ENCODE measurements at regions not wholly inside any gene's neighbourhood (a gene's known extent, or its start where the extent isn't known, plus 50 kb on each side); places are given as distances from the start of the nearest gene placed in this dataset.

DNA sequence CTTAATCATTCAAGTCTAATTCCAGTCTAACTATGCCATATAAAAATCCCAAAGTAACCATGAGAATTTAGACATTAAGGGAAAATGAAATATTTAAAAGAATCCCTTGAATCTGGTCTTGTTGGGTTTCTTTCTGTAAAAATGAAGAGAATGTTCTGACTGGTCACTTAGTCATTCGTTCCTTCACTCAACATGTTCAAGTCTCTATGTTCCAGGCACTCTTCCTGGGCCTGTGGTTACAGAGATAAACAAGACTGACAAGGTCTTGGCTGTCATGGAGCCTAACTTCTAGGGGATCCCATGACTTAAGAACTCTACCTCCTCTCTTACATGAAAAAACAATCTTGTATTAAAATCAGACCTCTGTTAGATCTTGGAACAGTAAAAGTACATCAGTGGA is 638.6 kb upstream of the TBL1XR1 start:
- Histone ChIP-seq H3K4me1 (ENCODE audit: insufficient read depth, low read length) (no peaks in the 10 kb centered on the region), H3K36me3 (ENCODE audit: insufficient read depth, low read length) (no peaks in the 10 kb centered on the region), H3K27me3 (ENCODE audit: insufficient read depth, low read length, poor library complexity, severe bottlenecking) (no peaks in the 10 kb centered on the region), H3K9me3 (ENCODE audit: low read length) (no peaks in the 10 kb centered on the region), H3K4me3 (ENCODE audit: low read length) (no peak overlapping the region), H3K27ac (ENCODE audit: low read depth, low read length) (no peak overlapping the region)
- POLR2A ChIA-PET, result no interaction called here
- CTCF ChIA-PET, result no interaction called here
- H3K9me3 Mint-ChIP-seq, result peaks cover 0 to 2% (median 0%) of the 10 kb centered on the region in 5 donors
- peaks cover 0 to 7% (median 2%) of the 10 kb centered on the region in 3 donors for H3K4me1 Mint-ChIP-seq
- no peak for DNase-seq
- H3K27me3 Mint-ChIP-seq, result no peaks in the 10 kb centered on the region
- no peak overlapping the region for H3K4me3 Mint-ChIP-seq
- H3K27ac Mint-ChIP-seq, result no peak overlapping the region
- no peaks in the 10 kb centered on the region for H3K36me3 Mint-ChIP-seq

DNA sequence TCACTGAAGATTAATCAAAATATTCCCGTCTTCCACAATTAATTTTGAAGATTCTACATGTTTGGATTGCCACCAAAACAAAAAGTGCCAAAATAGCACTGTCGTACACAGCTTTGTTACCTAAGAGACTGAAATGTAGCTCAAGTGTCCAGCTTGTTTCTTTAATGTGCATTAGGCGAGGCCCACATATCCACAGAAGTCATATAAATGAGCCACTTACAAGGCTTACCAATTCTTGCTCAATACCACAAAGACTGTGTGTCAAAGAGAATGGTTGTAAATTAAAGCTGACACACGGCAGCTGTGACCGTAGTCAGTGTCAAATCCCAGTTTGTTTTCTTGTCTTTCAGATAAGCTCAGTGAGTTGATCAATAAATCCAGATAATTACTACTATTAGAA is 639.4 kb upstream of the TBL1XR1 start:
- Mint-ChIP-seq H3K27ac (no peak overlapping the region), H3K4me3 (no peak overlapping the region), H3K27me3 (no peaks in the 10 kb centered on the region), H3K36me3 (no peaks in the 10 kb centered on the region), H3K9me3 (peaks cover 0 to 2% (median 0%) of the 10 kb centered on the region in 5 donors), H3K4me1 (peaks cover 0 to 7% (median 2%) of the 10 kb centered on the region in 3 donors)
- Histone ChIP-seq H3K4me3 (ENCODE audit: low read length) (no peak overlapping the region), H3K4me1 (ENCODE audit: insufficient read depth, low read length) (no peaks in the 10 kb centered on the region), H3K27me3 (ENCODE audit: insufficient read depth, low read length, poor library complexity, severe bottlenecking) (no peaks in the 10 kb centered on the region), H3K36me3 (ENCODE audit: insufficient read depth, low read length) (no peaks in the 10 kb centered on the region), H3K27ac (ENCODE audit: low read depth, low read length) (no peak overlapping the region), H3K9me3 (ENCODE audit: low read length) (no peaks in the 10 kb centered on the region)
- DNase-seq, result no peak
- CTCF ChIA-PET, result no interaction called here
- POLR2A ChIA-PET, result no interaction called here

DNA sequence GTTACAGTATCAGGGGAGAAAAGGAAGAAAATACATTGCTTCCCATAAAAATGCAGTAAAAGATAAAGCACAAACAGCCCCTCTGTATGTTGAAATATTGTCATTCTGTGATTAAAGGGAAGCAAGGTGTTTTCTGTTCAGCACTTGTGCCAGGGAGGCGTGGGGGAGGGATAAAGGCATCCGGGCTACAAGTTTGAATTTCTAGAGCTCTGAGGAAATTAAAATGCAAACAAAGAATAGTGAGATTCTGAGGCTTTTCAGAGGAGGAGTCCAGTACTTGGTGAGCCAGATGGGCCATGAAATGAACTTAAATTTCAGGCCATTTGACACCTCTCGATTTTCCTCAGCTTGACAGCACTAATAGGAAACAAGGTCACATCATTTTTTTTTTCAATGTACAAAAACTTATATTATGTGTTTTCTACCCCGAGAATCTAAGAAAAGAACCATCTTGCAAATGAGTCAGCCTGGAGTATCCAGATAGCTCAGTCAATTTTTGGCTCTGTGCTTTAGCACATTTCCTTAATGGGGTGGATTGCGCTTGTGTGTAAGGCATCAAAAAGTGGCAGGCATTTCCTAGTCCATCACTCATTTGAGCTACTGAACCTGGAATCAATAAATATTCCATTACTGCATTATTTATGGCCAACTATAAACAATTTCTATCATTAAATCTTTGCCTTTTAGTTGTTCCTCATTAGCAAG is 640.8 kb upstream of the TBL1XR1 start:
- Histone ChIP-seq H3K27ac (ENCODE audit: low read depth, low read length) (no peak overlapping the region), H3K27me3 (ENCODE audit: insufficient read depth, low read length, poor library complexity, severe bottlenecking) (no peaks in the 10 kb centered on the region), H3K36me3 (ENCODE audit: insufficient read depth, low read length) (no peaks in the 10 kb centered on the region), H3K4me3 (ENCODE audit: low read length) (no peak overlapping the region), H3K9me3 (ENCODE audit: low read length) (no peaks in the 10 kb centered on the region), H3K4me1 (ENCODE audit: insufficient read depth, low read length) (no peaks in the 10 kb centered on the region)
- no peak for DNase-seq
- CTCF ChIA-PET, result interaction anchor here (0.5 kb wide), 1 partner anchor 438 kb away, joined by 3 read pairs; no protein-coding TSS in a partner anchor
- H3K4me3 Mint-ChIP-seq, result no peak overlapping the region
- POLR2A ChIA-PET, result no interaction called here
- peaks cover 0 to 5% (median 2%) of the 10 kb centered on the region in 3 donors for H3K4me1 Mint-ChIP-seq
- no peak overlapping the region for H3K27ac Mint-ChIP-seq
- H3K9me3 Mint-ChIP-seq, result peaks cover 0 to 2% (median 0%) of the 10 kb centered on the region in 5 donors
- no peaks in the 10 kb centered on the region for H3K36me3 Mint-ChIP-seq
- no peaks in the 10 kb centered on the region for H3K27me3 Mint-ChIP-seq

DNA sequence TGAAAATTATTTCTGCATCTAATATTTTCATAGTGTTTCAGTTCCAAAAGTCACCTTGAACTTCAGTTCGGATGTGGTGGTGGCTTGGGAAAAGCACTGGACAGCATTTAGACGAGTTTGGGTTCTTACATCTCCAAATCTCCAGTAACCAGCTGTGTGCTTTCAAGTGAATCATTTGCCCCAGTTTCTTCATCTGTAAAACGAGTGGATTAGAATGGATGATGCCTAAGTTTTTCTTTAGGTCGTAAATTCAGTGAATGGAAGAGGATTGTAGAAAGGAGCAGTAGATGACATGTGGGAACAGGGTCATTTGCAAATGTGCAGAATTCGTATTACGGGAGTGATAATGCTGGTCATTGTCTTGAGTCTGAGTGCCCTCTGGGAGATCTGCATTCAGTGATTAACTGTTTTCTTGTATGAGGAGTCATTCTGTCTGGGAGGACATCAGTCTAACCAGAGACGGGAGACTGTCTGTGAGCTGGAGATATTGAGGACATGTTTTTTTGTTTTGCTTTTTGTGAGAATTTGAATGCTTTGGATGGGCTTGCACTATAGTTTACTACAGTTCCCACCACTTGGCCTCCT is 641.6 kb upstream of the TBL1XR1 start:
- POLR2A ChIA-PET, result no interaction called here
- CTCF ChIA-PET, result no interaction called here
- no peaks in the 10 kb centered on the region for H3K36me3 ChIP-seq (ENCODE audit: insufficient read depth, low read length)
- no peaks in the 10 kb centered on the region for H3K4me1 ChIP-seq (ENCODE audit: insufficient read depth, low read length)
- no peak overlapping the region for H3K27ac Mint-ChIP-seq
- H3K4me1 Mint-ChIP-seq, result no peaks in the 10 kb centered on the region
- no peaks in the 10 kb centered on the region for H3K27me3 Mint-ChIP-seq
- no peak overlapping the region for H3K4me3 Mint-ChIP-seq
- H3K27ac ChIP-seq (ENCODE audit: low read depth, low read length), result no peak overlapping the region
- no peaks in the 10 kb centered on the region for H3K9me3 ChIP-seq (ENCODE audit: low read length)
- no peak for DNase-seq
- peaks cover 0 to 2% (median 0%) of the 10 kb centered on the region in 5 donors for H3K9me3 Mint-ChIP-seq
- no peaks in the 10 kb centered on the region for H3K36me3 Mint-ChIP-seq
- no peak overlapping the region for H3K4me3 ChIP-seq (ENCODE audit: low read length)
- no peaks in the 10 kb centered on the region for H3K27me3 ChIP-seq (ENCODE audit: insufficient read depth, low read length, poor library complexity, severe bottlenecking)

DNA sequence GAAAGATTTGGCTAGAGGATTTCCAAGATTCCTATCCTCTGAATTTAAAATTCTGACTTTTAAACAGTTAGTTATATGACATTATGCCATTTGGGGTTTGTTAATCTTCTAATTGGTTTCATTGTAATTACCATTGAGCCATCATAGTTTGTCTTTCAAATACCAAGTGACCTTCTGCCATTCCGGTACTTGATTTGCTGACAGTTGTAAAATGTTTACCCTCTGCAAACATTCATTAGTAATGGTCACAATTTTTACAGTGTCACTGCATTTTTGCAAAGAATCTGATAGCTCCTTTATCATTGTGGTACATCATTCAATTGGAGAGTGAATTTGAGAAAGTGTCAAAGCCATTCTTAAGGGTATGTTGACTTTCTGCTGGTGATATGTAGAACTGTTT is 645.0 kb upstream of the TBL1XR1 start:
- Histone ChIP-seq H3K4me1 (ENCODE audit: insufficient read depth, low read length) (no peaks in the 10 kb centered on the region), H3K36me3 (ENCODE audit: insufficient read depth, low read length) (no peaks in the 10 kb centered on the region), H3K9me3 (ENCODE audit: low read length) (no peaks in the 10 kb centered on the region), H3K27ac (ENCODE audit: low read depth, low read length) (no peak overlapping the region), H3K4me3 (ENCODE audit: low read length) (no peak overlapping the region), H3K27me3 (ENCODE audit: insufficient read depth, low read length, poor library complexity, severe bottlenecking) (no peaks in the 10 kb centered on the region)
- no peaks in the 10 kb centered on the region for H3K4me1 Mint-ChIP-seq
- no peak overlapping the region for H3K27ac Mint-ChIP-seq
- H3K4me3 Mint-ChIP-seq, result no peak overlapping the region
- CTCF ChIA-PET, result interaction anchor here (1.1 kb wide), 1 partner anchor 28 kb away, joined by 3 read pairs; no protein-coding TSS in a partner anchor
- H3K36me3 Mint-ChIP-seq, result no peaks in the 10 kb centered on the region
- peaks cover 0 to 2% of the 10 kb centered on the region in 2 donors for H3K27me3 Mint-ChIP-seq
- peaks cover 0 to 2% (median 0%) of the 10 kb centered on the region in 5 donors for H3K9me3 Mint-ChIP-seq
- POLR2A ChIA-PET, result no interaction called here
- DNase-seq, result no peak

DNA sequence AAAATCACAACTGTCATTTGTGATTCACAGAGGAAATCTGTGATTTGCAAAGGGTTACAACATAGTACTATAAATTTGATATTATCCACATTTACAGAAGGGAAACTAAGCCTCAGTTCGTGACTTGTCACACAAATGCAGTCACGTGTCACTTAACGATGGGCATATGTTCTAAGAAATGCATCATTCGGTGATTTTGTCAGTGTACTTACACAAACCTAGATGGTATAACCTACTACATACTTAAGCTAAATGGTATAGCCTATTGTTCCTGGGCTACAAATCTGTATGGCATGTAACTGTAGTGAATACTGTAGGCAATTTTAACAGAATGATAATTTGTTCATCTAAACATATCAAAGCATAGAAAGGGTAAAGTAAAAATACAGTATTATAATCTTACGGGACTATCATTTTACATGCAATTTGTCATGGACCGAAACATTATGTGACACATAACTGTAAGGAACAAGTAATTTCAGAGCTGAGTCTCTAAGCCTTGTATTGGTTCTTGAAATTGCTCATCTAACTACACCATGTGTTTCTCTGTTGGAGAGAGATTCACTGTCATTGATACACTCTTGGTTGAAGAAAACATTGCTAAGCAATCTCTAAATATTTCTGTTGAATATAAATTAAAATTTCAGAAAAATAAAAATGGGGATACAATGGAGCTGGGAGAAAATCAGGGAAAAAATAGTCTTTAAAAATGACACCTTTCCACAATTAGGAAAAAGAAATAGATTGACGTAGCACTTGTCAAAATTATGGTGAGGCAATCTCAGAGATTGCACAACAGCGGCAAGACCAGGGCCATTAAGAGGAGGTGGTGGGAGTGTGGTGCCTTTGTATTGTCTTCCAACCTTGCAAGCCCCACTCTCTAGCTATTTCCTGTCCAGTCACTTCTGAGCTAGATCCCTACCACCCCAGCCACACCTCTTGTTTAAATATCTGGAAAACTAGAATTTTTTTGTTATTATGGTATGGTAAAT is 645.8 kb upstream of the TBL1XR1 start:
- Mint-ChIP-seq H3K9me3 (no peaks in the 10 kb centered on the region), H3K27ac (no peak overlapping the region), H3K4me1 (no peaks in the 10 kb centered on the region), H3K36me3 (no peaks in the 10 kb centered on the region), H3K4me3 (no peak overlapping the region), H3K27me3 (peaks cover 0 to 2% of the 10 kb centered on the region in 2 donors)
- H3K4me1 ChIP-seq (ENCODE audit: insufficient read depth, low read length), result no peaks in the 10 kb centered on the region
- no peaks in the 10 kb centered on the region for H3K27me3 ChIP-seq (ENCODE audit: insufficient read depth, low read length, poor library complexity, severe bottlenecking)
- ChIA-PET POLR2A (no interaction called here), CTCF (interaction anchor here (1.1 kb wide), 1 partner anchor 29 kb away, joined by 3 read pairs; no protein-coding TSS in a partner anchor)
- no peak for DNase-seq
- no peaks in the 10 kb centered on the region for H3K9me3 ChIP-seq (ENCODE audit: low read length)
- no peaks in the 10 kb centered on the region for H3K36me3 ChIP-seq (ENCODE audit: insufficient read depth, low read length)
- H3K27ac ChIP-seq (ENCODE audit: low read depth, low read length), result no peak overlapping the region
- H3K4me3 ChIP-seq (ENCODE audit: low read length), result no peak overlapping the region

DNA sequence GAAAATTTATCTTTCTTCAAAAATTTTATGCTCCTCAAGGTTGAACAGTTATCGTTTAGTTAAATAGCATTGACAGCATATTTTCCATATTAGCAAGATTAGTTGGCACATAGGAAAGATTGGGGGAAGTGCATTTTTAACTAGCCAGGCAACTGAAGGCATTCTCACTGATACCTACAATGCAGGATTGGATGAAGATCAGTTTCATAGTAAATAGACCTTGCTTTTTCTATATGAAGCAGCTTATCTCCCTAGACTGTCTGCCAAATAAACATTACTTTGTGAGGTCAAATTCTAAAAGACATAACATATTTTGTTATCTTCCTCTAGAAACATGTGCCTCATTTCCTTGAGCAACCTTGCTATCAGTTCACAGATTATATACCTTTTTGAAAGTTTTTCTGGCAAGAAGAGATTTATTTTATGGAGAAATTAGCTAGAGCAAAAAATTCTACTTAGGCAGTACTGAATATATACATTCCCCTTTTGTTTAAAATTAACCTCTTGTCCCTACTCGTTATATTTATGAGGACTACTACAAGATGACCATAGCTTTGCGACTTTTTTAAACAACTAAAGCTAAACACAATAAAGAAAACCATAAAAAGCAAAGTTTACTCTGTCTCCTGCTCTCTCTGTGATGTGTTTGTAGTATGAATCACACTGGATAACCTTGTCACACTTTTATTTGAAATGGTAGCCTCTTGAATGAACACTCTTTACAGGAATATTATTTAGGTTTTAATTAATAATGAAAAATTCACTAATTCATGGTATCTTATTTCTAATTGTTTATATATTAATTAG is 654.9 kb upstream of the TBL1XR1 start:
- no peak for DNase-seq
- POLR2A ChIA-PET, result no interaction called here
- no peak overlapping the region for H3K4me3 ChIP-seq (ENCODE audit: low read length)
- H3K27ac ChIP-seq (ENCODE audit: low read depth, low read length), result no peak overlapping the region
- H3K4me1 ChIP-seq (ENCODE audit: insufficient read depth, low read length), result no peaks in the 10 kb centered on the region
- Mint-ChIP-seq H3K27me3 (no peaks in the 10 kb centered on the region), H3K27ac (no peak overlapping the region), H3K4me3 (no peak overlapping the region), H3K4me1 (no peaks in the 10 kb centered on the region), H3K36me3 (no peaks in the 10 kb centered on the region), H3K9me3 (no peaks in the 10 kb centered on the region)
- H3K27me3 ChIP-seq (ENCODE audit: insufficient read depth, low read length, poor library complexity, severe bottlenecking), result no peaks in the 10 kb centered on the region
- CTCF ChIA-PET, result no interaction called here
- no peaks in the 10 kb centered on the region for H3K9me3 ChIP-seq (ENCODE audit: low read length)
- H3K36me3 ChIP-seq (ENCODE audit: insufficient read depth, low read length), result no peaks in the 10 kb centered on the region

Data from CD8-positive, alpha-beta memory T cell (primary cell).